Endodermal cell (in vitro differentiated cells): ENCODE measurements at regions not wholly inside any gene's neighbourhood (a gene's known extent, or its start where the extent isn't known, plus 50 kb on each side); places are given as distances from the start of the nearest gene placed in this dataset.

Experiments
- DNase-seq: peaks from one replicate; pipeline ENCODE4 v3.0.0-alpha.2; 2017
- H3K27ac ChIP-seq: 2 replicates; pipeline ENCODE4 v1.5.1; 2013; ENCODE audit warnings: mild to moderate bottlenecking, low read depth, low read length, moderate library complexity
- H3K27me3 ChIP-seq: 2 replicates; pipeline ENCODE4 v1.6.1; 2013; ENCODE audit warnings: mild to moderate bottlenecking, low read length, moderate library complexity; ENCODE audit not compliant: insufficient read depth, control insufficient read depth, poor library complexity, severe bottlenecking
- H3K36me3 ChIP-seq: 2 replicates; pipeline ENCODE4 v1.7.0; 2013; ENCODE audit warnings: mild to moderate bottlenecking, low read length, moderate library complexity; ENCODE audit not compliant: control insufficient read depth, insufficient read depth
- H3K4me1 ChIP-seq: one replicate; pipeline ENCODE4 v1.7.0; 2013; ENCODE audit warnings: low read length; ENCODE audit not compliant: control insufficient read depth, insufficient read depth
- H3K4me3 ChIP-seq: 2 replicates; pipeline ENCODE4 v1.5.1; 2013; ENCODE audit warnings: mild to moderate bottlenecking, low read length, moderate library complexity
- H3K9ac ChIP-seq: 2 replicates; pipeline ENCODE4 v1.6.1; 2013; ENCODE audit warnings: mild to moderate bottlenecking, low read length, moderate library complexity; ENCODE audit not compliant: poor library complexity, severe bottlenecking; ENCODE audit errors: extremely low read depth
- H3K9me3 ChIP-seq: 2 replicates; pipeline ENCODE4 v1.6.1; 2013; ENCODE audit warnings: mild to moderate bottlenecking, low read length, moderate library complexity; ENCODE audit not compliant: control insufficient read depth
- H3K27ac Mint-ChIP-seq: 2 replicates; pipeline ENCODE4 v1.8.0; 2020; ENCODE audit warnings: mixed read lengths
- H3K27me3 Mint-ChIP-seq: 2 replicates; pipeline ENCODE4 v1.8.0; 2021; ENCODE audit warnings: mild to moderate bottlenecking, mixed read lengths; ENCODE audit not compliant: insufficient read depth
- H3K36me3 Mint-ChIP-seq: 2 replicates; pipeline ENCODE4 v1.8.0; 2020; ENCODE audit warnings: low read depth, mixed read lengths
- H3K4me1 Mint-ChIP-seq: 2 replicates; pipeline ENCODE4 v1.8.0; 2020; ENCODE audit warnings: mixed read lengths
- H3K4me3 Mint-ChIP-seq: 2 replicates; pipeline ENCODE4 v1.8.0; 2020; ENCODE audit warnings: mild to moderate bottlenecking, moderate library complexity, mixed read lengths
- H3K9me3 Mint-ChIP-seq: 2 replicates; pipeline ENCODE4 v1.8.0; 2020; ENCODE audit warnings: mild to moderate bottlenecking, mixed read lengths
- CTCF ChIP-seq: fragments of 200-600 bp; sonication (generic); conservative IDR thresholded peaks from 2 replicates; pipeline ENCODE4 v1.5.0; 2021; ENCODE audit warnings: antibody characterized with exemption, mild to moderate bottlenecking
- WGBS, 2 experiments: methylation state at CpG; one replicate each; pipeline versions ENCODE4 v1.1.5 to v1.1.7; 2013; ENCODE audit warnings: missing lambda C conversion rate in 2 of 2, mixed read lengths in 1 of 2; ENCODE audit not compliant: insufficient coverage in 1 of 2, insufficient read length in 1 of 2; 5-methylcytosine and 5-hydroxymethylcytosine counted together

- Histone ChIP-seq H3K9me3 (no peaks in the 10 kb centered on the region), H3K4me3 (no peak overlapping the region), H3K4me1 (no peaks in the 10 kb centered on the region), H3K27me3 (no peaks in the 10 kb centered on the region), H3K9ac (no peak overlapping the region), H3K27ac (no peak overlapping the region), H3K36me3 (no peaks in the 10 kb centered on the region)
- no peak for DNase-seq
- Mint-ChIP-seq H3K9me3 (no peaks in the 10 kb centered on the region), H3K27ac (no peak overlapping the region), H3K4me3 (no peak overlapping the region), H3K4me1 (peaks cover 7% of the 10 kb centered on the region), H3K27me3 (peaks cover 6% of the 10 kb centered on the region), H3K36me3 (no peaks in the 10 kb centered on the region)
- no peak for TF ChIP-seq CTCF
- 92 to 97% methylated on average over 7 to 12 of the region's 12 CpGs for WGBS, 2 experiments
These were observed 93.4 kb upstream of the IRX4 start for GRCh38 chr5:1975898-1976765.

- Histone ChIP-seq H3K9ac (no peak overlapping the region), H3K9me3 (no peaks in the 10 kb centered on the region), H3K4me3 (no peak overlapping the region), H3K27ac (no peak overlapping the region), H3K27me3 (no peaks in the 10 kb centered on the region), H3K4me1 (no peaks in the 10 kb centered on the region), H3K36me3 (no peaks in the 10 kb centered on the region)
- Mint-ChIP-seq H3K9me3 (no peaks in the 10 kb centered on the region), H3K27ac (no peak overlapping the region), H3K27me3 (peaks cover 6% of the 10 kb centered on the region), H3K4me3 (no peak overlapping the region), H3K36me3 (no peaks in the 10 kb centered on the region), H3K4me1 (peaks cover 7% of the 10 kb centered on the region)
- no peak for TF ChIP-seq CTCF
- DNase-seq = no peak
- 85 to 91% methylated on average over 7 of the region's 7 CpGs for WGBS, 2 experiments
These were observed 92.6 kb upstream of the IRX4 start for GRCh38 chr5:1975406-1975715.

GRCh38 chr5:1974501-1975405, 92.0 kb upstream of the IRX4 start:
- Histone ChIP-seq H3K4me1 (no peaks in the 10 kb centered on the region), H3K27me3 (no peaks in the 10 kb centered on the region), H3K9me3 (no peaks in the 10 kb centered on the region), H3K4me3 (no peak overlapping the region), H3K9ac (no peak overlapping the region), H3K27ac (no peak overlapping the region), H3K36me3 (no peaks in the 10 kb centered on the region)
- no peak overlapping the region for H3K4me3 Mint-ChIP-seq
- DNase-seq = no peak
- no peak overlapping the region for H3K27ac Mint-ChIP-seq
- TF ChIP-seq CTCF = no peak
- peaks cover 7% of the 10 kb centered on the region for H3K4me1 Mint-ChIP-seq
- H3K36me3 Mint-ChIP-seq = no peaks in the 10 kb centered on the region
- peaks cover 6% of the 10 kb centered on the region for H3K27me3 Mint-ChIP-seq
- WGBS, 2 experiments = 89 to 90% methylated on average over 10 to 18 of the region's 18 CpGs
- H3K9me3 Mint-ChIP-seq = no peaks in the 10 kb centered on the region
